ENCODE measurements at regions not wholly inside any gene's neighbourhood (a gene's known extent, or its start where the extent isn't known, plus 50 kb on each side); places are given as distances from the start of the nearest gene placed in this dataset.

DNA sequence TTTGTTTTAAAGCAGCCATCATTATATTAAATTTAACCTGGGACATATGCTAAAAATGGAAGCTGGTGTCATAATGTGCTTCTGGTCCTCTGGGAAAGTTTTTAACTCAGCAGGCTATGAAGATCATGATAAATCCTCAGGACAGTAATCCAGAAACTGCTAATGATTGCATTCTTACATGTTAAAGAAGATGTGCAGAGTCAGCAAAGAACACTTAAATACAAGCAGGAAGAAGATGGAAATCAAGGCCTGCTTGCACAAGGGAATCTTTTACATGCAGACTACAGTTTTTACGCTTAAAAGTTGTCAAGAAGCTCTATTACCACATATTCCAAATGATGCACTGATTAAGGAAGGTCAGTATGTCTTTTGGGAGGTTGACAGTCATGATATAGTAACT lies 246.0 kb upstream of the PTPRD start:
- peaks cover 15% of the 10 kb centered on the region for H3K4me1 Mint-ChIP-seq
- TF ChIP-seq, protein P1, sequence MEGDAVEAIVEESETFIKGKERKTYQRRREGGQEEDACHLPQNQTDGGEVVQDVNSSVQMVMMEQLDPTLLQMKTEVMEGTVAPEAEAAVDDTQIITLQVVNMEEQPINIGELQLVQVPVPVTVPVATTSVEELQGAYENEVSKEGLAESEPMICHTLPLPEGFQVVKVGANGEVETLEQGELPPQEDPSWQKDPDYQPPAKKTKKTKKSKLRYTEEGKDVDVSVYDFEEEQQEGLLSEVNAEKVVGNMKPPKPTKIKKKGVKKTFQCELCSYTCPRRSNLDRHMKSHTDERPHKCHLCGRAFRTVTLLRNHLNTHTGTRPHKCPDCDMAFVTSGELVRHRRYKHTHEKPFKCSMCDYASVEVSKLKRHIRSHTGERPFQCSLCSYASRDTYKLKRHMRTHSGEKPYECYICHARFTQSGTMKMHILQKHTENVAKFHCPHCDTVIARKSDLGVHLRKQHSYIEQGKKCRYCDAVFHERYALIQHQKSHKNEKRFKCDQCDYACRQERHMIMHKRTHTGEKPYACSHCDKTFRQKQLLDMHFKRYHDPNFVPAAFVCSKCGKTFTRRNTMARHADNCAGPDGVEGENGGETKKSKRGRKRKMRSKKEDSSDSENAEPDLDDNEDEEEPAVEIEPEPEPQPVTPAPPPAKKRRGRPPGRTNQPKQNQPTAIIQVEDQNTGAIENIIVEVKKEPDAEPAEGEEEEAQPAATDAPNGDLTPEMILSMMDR (IDR thresholded peaks at IDR 0.05; ENCODE audit: unreplicated experiment): no peak
- DNase-seq (ENCODE audit: low spot score in 2 of 2, unreplicated experiment in 2 of 2): no peak
- no peak overlapping the region for H3K4me3 Mint-ChIP-seq
- no peaks in the 10 kb centered on the region for H3K36me3 Mint-ChIP-seq
- H3K27me3 Mint-ChIP-seq (ENCODE audit: low read depth): no peaks in the 10 kb centered on the region
- no peak overlapping the region for H3K27ac Mint-ChIP-seq
- H3K9me3 Mint-ChIP-seq: peaks cover 7% of the 10 kb centered on the region

DNA sequence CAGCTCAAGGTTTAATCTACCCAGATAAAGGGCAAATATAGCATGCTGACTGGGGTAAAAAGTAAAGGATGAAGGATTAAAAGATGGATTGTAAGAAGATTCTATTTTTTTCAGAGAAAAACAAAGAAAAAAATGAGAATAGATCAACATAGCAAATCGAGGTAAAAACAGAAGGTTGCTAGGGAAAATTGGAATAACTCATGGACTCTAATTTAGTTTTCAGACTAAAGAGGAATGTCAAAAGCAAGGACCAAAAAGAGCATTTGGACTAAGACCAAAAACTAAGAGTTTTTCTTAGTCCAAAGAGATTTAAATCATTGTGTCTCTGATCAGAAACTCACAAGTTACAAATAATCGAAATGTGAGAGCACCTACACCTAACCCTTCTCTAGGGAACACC lies 250.7 kb upstream of the PTPRD start:
- Mint-ChIP-seq H3K9me3 (no peaks in the 10 kb centered on the region), H3K27ac (no peak overlapping the region)

DNA sequence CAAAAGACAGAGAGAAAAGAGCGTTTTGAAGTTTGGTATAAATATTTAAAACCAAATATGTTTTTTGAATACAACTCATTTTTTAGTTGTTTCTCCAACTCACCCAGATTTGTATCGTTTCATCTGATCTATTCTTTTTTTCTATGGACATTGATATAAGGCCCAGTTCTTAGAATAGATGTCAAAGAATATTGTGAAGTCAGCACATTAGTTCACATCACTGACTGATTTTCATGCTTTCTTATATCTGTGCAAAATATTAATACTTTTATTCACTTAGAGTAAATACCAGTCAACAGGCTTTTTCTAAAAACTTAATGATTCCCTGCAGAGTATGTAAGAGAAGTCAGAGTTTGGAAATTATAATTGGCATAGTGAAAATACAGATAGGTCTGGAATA lies 254.4 kb upstream of the PTPRD start:
- DNase-seq (ENCODE audit: low spot score in 2 of 2, unreplicated experiment in 2 of 2): no peak
- TF ChIP-seq, protein P1 (IDR thresholded peaks at IDR 0.05; ENCODE audit: unreplicated experiment): no peak
- H3K4me3 Mint-ChIP-seq: no peak overlapping the region
- peaks cover 10% of the 10 kb centered on the region for H3K9me3 Mint-ChIP-seq
- no peaks in the 10 kb centered on the region for H3K4me1 Mint-ChIP-seq
- H3K27ac Mint-ChIP-seq: no peak overlapping the region
- no peaks in the 10 kb centered on the region for H3K36me3 Mint-ChIP-seq
- H3K27me3 Mint-ChIP-seq (ENCODE audit: low read depth): no peaks in the 10 kb centered on the region

More for the DNA sequence above, 250.7 kb upstream of the PTPRD start:
- TF ChIP-seq, protein P1 (IDR thresholded peaks at IDR 0.05; ENCODE audit: unreplicated experiment): no peak
- Mint-ChIP-seq H3K36me3 (no peaks in the 10 kb centered on the region), H3K4me3 (no peak overlapping the region), H3K4me1 (peaks cover 5% of the 10 kb centered on the region), H3K27me3 (ENCODE audit: low read depth) (no peaks in the 10 kb centered on the region)
- DNase-seq (ENCODE audit: low spot score in 2 of 2, unreplicated experiment in 2 of 2): no peak

DNA sequence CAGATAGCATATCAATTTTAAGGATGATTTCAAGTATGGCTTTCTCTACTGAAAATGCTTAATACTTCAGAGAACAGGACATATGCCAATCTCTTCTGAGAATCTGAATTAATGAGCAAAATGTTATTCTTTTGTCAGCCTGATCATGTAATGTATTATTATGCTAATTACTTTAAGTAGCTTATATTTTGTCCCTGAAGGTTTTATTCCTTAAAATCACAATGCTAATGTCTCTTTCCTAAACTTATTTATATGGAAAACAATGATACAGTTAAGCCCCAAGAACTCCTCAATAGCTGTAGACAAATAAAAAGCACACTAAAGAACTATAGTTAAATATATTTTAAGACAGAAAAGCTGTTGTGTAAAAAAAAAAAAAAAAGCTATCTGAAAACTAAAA lies 256.9 kb upstream of the PTPRD start:
- peaks cover 2% of the 10 kb centered on the region for H3K36me3 Mint-ChIP-seq
- H3K27me3 Mint-ChIP-seq (ENCODE audit: low read depth): no peaks in the 10 kb centered on the region
- H3K27ac Mint-ChIP-seq: no peak overlapping the region

DNA sequence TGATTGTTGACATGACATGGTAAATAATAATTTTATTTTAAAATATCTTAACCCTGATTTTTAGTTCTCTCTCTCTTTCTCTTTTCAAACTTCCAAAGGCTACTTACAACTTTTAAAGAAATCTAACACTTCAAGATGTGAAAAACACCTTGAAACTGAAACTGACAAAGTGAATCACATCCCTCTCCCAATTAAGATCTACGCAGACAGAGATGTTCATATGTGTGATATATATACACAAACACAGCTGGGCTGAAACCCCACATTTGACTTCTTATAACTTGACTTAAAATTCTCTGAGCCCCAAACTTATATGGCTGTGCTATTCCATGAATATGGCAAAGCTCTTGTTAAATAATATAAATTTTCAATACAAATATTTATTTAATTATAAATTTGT lies 261.2 kb upstream of the PTPRD start:
- TF ChIP-seq, protein P1 (IDR thresholded peaks at IDR 0.05; ENCODE audit: unreplicated experiment): no peak
- Mint-ChIP-seq H3K9me3 (peaks cover 24% of the 10 kb centered on the region), H3K27ac (no peak overlapping the region), H3K4me1 (peaks cover 12% of the 10 kb centered on the region), H3K27me3 (ENCODE audit: low read depth) (no peaks in the 10 kb centered on the region), H3K4me3 (no peak overlapping the region), H3K36me3 (peaks cover 2% of the 10 kb centered on the region)
- no peak for DNase-seq (ENCODE audit: low spot score in 2 of 2, unreplicated experiment in 2 of 2)

More for the DNA sequence above, 256.9 kb upstream of the PTPRD start:
- Mint-ChIP-seq H3K9me3 (peaks cover 21% of the 10 kb centered on the region), H3K4me3 (no peak overlapping the region), H3K4me1 (no peaks in the 10 kb centered on the region)
- no peak for DNase-seq (ENCODE audit: low spot score in 2 of 2, unreplicated experiment in 2 of 2)
- TF ChIP-seq, protein P1 (IDR thresholded peaks at IDR 0.05; ENCODE audit: unreplicated experiment): no peak

DNA sequence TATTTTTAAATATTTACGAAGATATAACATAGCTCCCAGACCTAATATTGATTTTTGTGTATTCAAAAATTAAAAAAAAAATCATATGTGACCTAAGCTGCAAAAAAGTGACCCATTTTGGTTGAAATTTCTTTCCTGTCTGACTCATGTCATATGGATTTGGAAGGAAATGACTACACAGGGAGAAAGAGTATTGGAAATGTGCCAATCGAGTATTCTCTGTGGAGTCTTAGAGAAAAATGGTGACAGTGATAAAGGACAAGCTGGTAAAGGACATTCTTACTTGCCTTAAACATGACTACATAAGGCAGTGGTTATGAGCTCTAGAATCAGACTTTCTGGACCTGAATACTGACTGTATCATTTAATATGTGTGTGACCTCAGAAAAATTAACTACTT lies 262.9 kb upstream of the PTPRD start:
- no peaks in the 10 kb centered on the region for H3K27me3 Mint-ChIP-seq (ENCODE audit: low read depth)
- peaks cover 2% of the 10 kb centered on the region for H3K36me3 Mint-ChIP-seq
- H3K9me3 Mint-ChIP-seq: peaks cover 24% of the 10 kb centered on the region
- DNase-seq (ENCODE audit: low spot score in 2 of 2, unreplicated experiment in 2 of 2): no peak
- TF ChIP-seq, protein P1 (IDR thresholded peaks at IDR 0.05; ENCODE audit: unreplicated experiment): no peak
- peaks cover 21% of the 10 kb centered on the region for H3K4me1 Mint-ChIP-seq
- no peak overlapping the region for H3K4me3 Mint-ChIP-seq
- no peak overlapping the region for H3K27ac Mint-ChIP-seq
